Panc1 (cell line): ENCODE measurements at regions not wholly inside any gene's neighbourhood (a gene's known extent, or its start where the extent isn't known, plus 50 kb on each side); places are given as distances from the start of the nearest gene placed in this dataset.

Experiments used
- TCF7L2 ChIP-seq: IDR thresholded peaks from 2 replicates; pipeline ENCODE4 v1.6.1; 2011; ENCODE audit warnings: mild to moderate bottlenecking, low read depth, low read length, inconsistent platforms
- TF ChIP-seq, protein P1 (sequence below): fragments of 450-650 bp; IDR thresholded peaks from 2 replicates; pipeline ENCODE4 v1.5.1; 2017; ENCODE audit warnings: mild to moderate bottlenecking

DNA sequence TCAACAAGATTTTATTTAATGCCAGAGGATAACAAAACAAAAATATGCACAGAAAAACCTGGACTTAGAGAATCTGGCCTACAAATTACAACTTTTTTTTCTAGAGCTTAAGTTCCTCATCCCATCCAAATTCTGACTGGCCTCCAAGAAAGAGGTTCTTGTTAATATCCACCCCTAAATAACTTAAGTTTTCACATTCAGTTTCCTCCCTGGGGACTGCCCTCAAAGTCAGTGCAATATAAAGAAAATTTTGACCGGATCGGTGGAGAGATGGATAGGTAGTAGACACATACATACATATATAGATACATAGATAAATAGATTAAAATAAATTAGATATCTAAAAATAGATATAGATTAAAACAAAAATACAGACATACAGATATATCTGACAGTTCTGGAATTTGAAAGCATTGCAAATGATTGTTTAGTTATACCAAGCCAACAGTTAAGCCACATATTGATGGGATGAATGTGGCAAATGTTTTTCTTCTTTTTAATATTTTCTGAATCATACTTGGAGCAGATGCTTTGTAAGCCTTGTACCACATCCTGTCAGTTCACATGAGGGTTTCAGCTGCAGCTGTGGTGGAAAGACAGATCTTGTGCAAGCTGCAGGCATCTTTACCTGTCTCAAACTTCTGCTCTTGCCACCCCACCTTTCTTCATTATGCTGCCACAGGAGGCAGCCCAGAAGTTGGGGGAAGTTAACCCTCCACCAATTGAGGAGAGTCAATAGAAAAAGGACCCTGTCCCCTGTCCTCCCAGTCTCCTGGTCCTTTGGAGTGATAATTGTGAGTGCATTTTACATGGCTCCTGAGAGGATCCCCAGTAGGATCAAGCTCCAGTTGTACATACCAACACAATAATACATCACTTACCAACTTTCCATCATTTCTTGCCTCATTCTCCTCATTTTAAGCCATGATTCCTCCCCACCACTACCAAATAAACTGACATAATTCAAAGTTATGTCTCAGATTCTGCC lies 58.5 kb upstream of the PRDM8 start:
- TF ChIP-seq, protein P1, sequence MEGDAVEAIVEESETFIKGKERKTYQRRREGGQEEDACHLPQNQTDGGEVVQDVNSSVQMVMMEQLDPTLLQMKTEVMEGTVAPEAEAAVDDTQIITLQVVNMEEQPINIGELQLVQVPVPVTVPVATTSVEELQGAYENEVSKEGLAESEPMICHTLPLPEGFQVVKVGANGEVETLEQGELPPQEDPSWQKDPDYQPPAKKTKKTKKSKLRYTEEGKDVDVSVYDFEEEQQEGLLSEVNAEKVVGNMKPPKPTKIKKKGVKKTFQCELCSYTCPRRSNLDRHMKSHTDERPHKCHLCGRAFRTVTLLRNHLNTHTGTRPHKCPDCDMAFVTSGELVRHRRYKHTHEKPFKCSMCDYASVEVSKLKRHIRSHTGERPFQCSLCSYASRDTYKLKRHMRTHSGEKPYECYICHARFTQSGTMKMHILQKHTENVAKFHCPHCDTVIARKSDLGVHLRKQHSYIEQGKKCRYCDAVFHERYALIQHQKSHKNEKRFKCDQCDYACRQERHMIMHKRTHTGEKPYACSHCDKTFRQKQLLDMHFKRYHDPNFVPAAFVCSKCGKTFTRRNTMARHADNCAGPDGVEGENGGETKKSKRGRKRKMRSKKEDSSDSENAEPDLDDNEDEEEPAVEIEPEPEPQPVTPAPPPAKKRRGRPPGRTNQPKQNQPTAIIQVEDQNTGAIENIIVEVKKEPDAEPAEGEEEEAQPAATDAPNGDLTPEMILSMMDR = no peak
- TF ChIP-seq TCF7L2 = no peak
